HEK293T (cell line): ENCODE measurements at regions not wholly inside any gene's neighbourhood (a gene's known extent, or its start where the extent isn't known, plus 50 kb on each side); places are given as distances from the start of the nearest gene placed in this dataset.

ENCODE experiments used
- ARNT ChIP-seq: fragments of 450-650 bp; IDR thresholded peaks from 2 replicates; pipeline ENCODE4 v1.6.1; 2017; ENCODE audit warnings: mild to moderate bottlenecking
- BHLHE40 ChIP-seq: fragments of 450-650 bp; IDR thresholded peaks from 2 replicates; pipeline ENCODE4 v1.6.1; 2016; ENCODE audit warnings: mild to moderate bottlenecking, moderate library complexity, borderline replicate concordance
- ELF4 ChIP-seq: fragments of 450-650 bp; IDR thresholded peaks from 2 replicates; pipeline ENCODE4 v1.6.1; 2017; ENCODE audit warnings: antibody characterized with exemption
- FOXM1 ChIP-seq: fragments of 450-650 bp; IDR thresholded peaks from 2 replicates; pipeline ENCODE4 v1.6.1; 2017; ENCODE audit warnings: mild to moderate bottlenecking, borderline replicate concordance
- L3MBTL2 ChIP-seq: fragments of 450-650 bp; conservative IDR thresholded peaks from 2 replicates; pipeline ENCODE4 v1.6.1; 2016; ENCODE audit warnings: mild to moderate bottlenecking
- TARDBP ChIP-seq: fragments of 450-650 bp; IDR thresholded peaks from 2 replicates; pipeline ENCODE4 v1.6.1; 2016
- ZNF384 ChIP-seq: fragments of 450-650 bp; IDR thresholded peaks from 2 replicates; pipeline ENCODE4 v1.6.1; 2016

- TF ChIP-seq ZNF384 (no peak), L3MBTL2 (no peak), ARNT (no peak), FOXM1 (no peak), ELF4 (no peak), TARDBP (no peak), BHLHE40 (no peak)
These were observed 447.6 kb downstream of the GADD45G start for GRCh38 chr9:90052366-90052765.
